GM21447 (cell line): ENCODE measurements at regions not wholly inside any gene's neighbourhood (a gene's known extent, or its start where the extent isn't known, plus 50 kb on each side); places are given as distances from the start of the nearest gene placed in this dataset.

Source experiments
- ATAC-seq: cut with Tn5 transposase; IDR thresholded peaks from one replicate; pipeline ENCODE4 v1.9.1; 2021; ENCODE audit not compliant: unreplicated experiment

GRCh38 chr9:117858561-117858960, 154.4 kb downstream of the TLR4 start:
- ATAC-seq, result no peak

GRCh38 chr9:117860849-117861248, 156.6 kb downstream of the TLR4 start:
- ATAC-seq, result no peak

- no peak for ATAC-seq
Observed at GRCh38 chr9:117864385-117865057, 160.3 kb downstream of the TLR4 start.

- no peak for ATAC-seq
Observed at GRCh38 chr9:117868594-117868993, 164.4 kb downstream of the TLR4 start.

GRCh38 chr9:117869287-117869686, 165.1 kb downstream of the TLR4 start:
- no peak for ATAC-seq

GRCh38 chr9:117869712-117870111, 165.5 kb downstream of the TLR4 start:
- no peak for ATAC-seq

GRCh38 chr9:117873664-117874063, 169.5 kb downstream of the TLR4 start:
- ATAC-seq, result no peak

- ATAC-seq, result no peak
Observed at GRCh38 chr9:117875886-117876285, 171.7 kb downstream of the TLR4 start.

- no peak for ATAC-seq
Observed at GRCh38 chr9:117882171-117882570, 178.0 kb downstream of the TLR4 start.

- ATAC-seq, result no peak
Observed at GRCh38 chr9:117886616-117887015, 182.4 kb downstream of the TLR4 start.

GRCh38 chr9:117887383-117887782, 183.2 kb downstream of the TLR4 start:
- ATAC-seq, result no peak

GRCh38 chr9:117887941-117888340, 183.7 kb downstream of the TLR4 start:
- ATAC-seq, result no peak

GRCh38 chr9:117903453-117903852, 199.2 kb downstream of the TLR4 start:
- ATAC-seq, result no peak

- ATAC-seq, result no peak
Observed at GRCh38 chr9:117906763-117907162, 202.6 kb downstream of the TLR4 start.

- no peak for ATAC-seq
Observed at GRCh38 chr9:117907420-117907819, 203.2 kb downstream of the TLR4 start.

GRCh38 chr9:117916291-117916690, 212.1 kb downstream of the TLR4 start:
- no peak for ATAC-seq

GRCh38 chr9:117917873-117918272, 213.7 kb downstream of the TLR4 start:
- no peak for ATAC-seq

- no peak for ATAC-seq
Observed at GRCh38 chr9:117919538-117919937, 215.3 kb downstream of the TLR4 start.

GRCh38 chr9:117926031-117926658, 221.9 kb downstream of the TLR4 start:
- ATAC-seq, result no peak

GRCh38 chr9:117927354-117927753, 223.2 kb downstream of the TLR4 start:
- no peak for ATAC-seq

GRCh38 chr9:117929868-117930267, 225.7 kb downstream of the TLR4 start:
- ATAC-seq, result no peak

- ATAC-seq, result no peak
Observed at GRCh38 chr9:117932585-117932984, 228.4 kb downstream of the TLR4 start.
